ENCODE measurements at regions not wholly inside any gene's neighbourhood (a gene's known extent, or its start where the extent isn't known, plus 50 kb on each side); places are given as distances from the start of the nearest gene placed in this dataset.
"Not testable (repeated sequence)": the region's sequence is repeated elsewhere in the genome, so short reads cannot be mapped to it uniquely, and the experiment has no call there.

GRCh38 chrX:53768451-53768850 lies 81.9 kb upstream of the HUWE1 start:
- in situ Hi-C loops (cut with HindIII; ENCODE audit: low sequenced_read_pairs): no loop called here
- no peak for TF ChIP-seq CTCF (IDR thresholded peaks at IDR 0.05; ENCODE audit: low read depth, low read length, missing control alignments)
- DNase-seq (ENCODE audit: low read depth): no peak
- H3K4me3 ChIP-seq (ENCODE audit: low read depth, low read length): no peak overlapping the region

DNA sequence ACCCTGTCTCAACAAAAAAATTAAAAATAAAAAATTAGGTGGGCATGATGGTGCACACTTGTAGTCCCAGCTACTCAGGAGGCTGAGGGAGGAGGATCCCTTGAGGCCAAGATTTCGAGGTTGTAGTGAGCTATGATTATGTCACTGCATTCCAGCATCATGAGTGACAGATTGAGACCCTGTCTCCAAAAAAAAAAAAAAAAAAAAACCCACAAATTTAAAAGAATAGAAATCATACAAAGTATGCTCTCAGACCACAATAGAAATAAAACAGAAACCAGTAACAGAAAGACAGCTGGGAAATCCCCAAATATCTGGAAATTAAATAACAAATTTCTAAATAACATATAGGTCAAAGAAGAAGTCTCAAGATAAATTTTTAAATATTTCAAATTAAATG lies 81.0 kb upstream of the HUWE1 start:
- no peak for TF ChIP-seq CTCF (IDR thresholded peaks at IDR 0.05; ENCODE audit: low read depth, low read length, missing control alignments)
- no peak for DNase-seq (ENCODE audit: low read depth)
- no peak overlapping the region for H3K4me3 ChIP-seq (ENCODE audit: low read depth, low read length)
- in situ Hi-C loops (cut with HindIII; ENCODE audit: low sequenced_read_pairs): no loop called here

DNA sequence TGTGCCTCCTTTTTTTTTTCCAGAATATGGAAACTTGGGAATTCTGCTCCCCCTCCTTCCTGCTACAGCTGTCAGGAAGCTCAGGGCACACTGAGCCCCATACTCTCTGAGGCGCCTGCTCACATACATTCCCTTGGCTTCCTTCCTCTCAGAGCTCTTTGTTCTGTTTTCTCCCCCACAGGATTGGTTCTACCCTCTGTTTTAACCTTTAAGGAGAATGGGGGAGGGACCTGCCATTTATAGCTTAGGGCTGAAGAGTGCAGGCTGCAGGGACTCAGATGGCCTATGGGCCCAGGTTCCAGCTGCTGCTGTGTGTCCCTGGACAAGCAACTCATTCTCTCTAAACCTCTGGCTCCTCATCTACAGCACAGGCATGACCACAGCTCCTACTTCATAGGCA lies 70.7 kb upstream of the HUWE1 start:
- in situ Hi-C loops (cut with HindIII; ENCODE audit: low sequenced_read_pairs); H3K4me3 ChIP-seq (ENCODE audit: low read depth, low read length); DNase-seq (ENCODE audit: low read depth): not testable (repeated sequence)

DNA sequence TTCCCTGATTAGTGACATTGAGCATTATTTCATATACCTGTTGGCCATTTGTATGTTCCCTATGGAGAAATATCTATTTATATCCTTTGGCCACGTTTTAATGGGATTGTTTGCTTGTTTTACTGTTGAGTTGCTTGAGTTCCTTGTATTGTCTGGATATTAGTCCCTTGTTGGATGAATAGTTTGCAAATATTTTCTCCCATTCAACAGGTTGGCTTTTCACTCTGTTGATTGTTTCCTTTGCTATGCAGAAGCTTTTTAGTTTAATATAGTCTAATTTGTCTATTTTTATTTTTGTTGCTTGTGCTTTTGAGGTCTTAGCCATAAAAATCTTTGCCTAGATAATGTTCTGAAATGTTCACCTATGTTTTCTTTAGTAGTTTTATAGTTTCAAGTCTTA lies 60.2 kb upstream of the HUWE1 start:
- no peak for TF ChIP-seq CTCF (IDR thresholded peaks at IDR 0.05; ENCODE audit: low read depth, low read length, missing control alignments)
- H3K4me3 ChIP-seq (ENCODE audit: low read depth, low read length): no peak overlapping the region
- in situ Hi-C loops (cut with HindIII; ENCODE audit: low sequenced_read_pairs): no loop called here
- DNase-seq (ENCODE audit: low read depth): no peak

GRCh38 chrX:53743244-53743643 lies 56.7 kb upstream of the HUWE1 start:
- in situ Hi-C loops (cut with HindIII; ENCODE audit: low sequenced_read_pairs): no loop called here
- H3K4me3 ChIP-seq (ENCODE audit: low read depth, low read length): no peak overlapping the region
- no peak for DNase-seq (ENCODE audit: low read depth)
- TF ChIP-seq CTCF (IDR thresholded peaks at IDR 0.05; ENCODE audit: low read depth, low read length, missing control alignments): no peak

- DNase-seq (ENCODE audit: low read depth): no peak
- in situ Hi-C loops (cut with HindIII; ENCODE audit: low sequenced_read_pairs): no loop called here
- no peak overlapping the region for H3K4me3 ChIP-seq (ENCODE audit: low read depth, low read length)
- TF ChIP-seq CTCF (IDR thresholded peaks at IDR 0.05; ENCODE audit: low read depth, low read length, missing control alignments): no peak
These were observed 51.9 kb upstream of the HUWE1 start for GRCh38 chrX:53738370-53738906.

Measured in astrocyte of the cerebellum (primary cell).